IPS-NIHi11 (cell line): ENCODE measurements at regions not wholly inside any gene's neighbourhood (a gene's known extent, or its start where the extent isn't known, plus 50 kb on each side); places are given as distances from the start of the nearest gene placed in this dataset.
"Not testable (repeated sequence)": the region's sequence is repeated elsewhere in the genome, so short reads cannot be mapped to it uniquely, and the experiment has no call there.

ENCODE experiments used
- DNase-seq: peaks from one replicate; pipeline ENCODE4 v3.0.0; 2012; ENCODE audit warnings: mixed read lengths, low spot score

- peak; percentile 5 for DNase-seq
Measured at GRCh38 chr10:71084061-71084817, 128.1 kb upstream of the UNC5B start.

- DNase-seq = no peak
Measured at GRCh38 chr10:71084818-71085126, 127.6 kb upstream of the UNC5B start.

- DNase-seq = peak; percentile 74
Measured at GRCh38 chr10:71085689-71086438, 126.5 kb upstream of the UNC5B start.

GRCh38 chr10:71086439-71087080, 125.8 kb upstream of the UNC5B start:
- DNase-seq = peak; percentile 2

GRCh38 chr10:71087622-71088021, 124.7 kb upstream of the UNC5B start:
- peak; percentile 4 for DNase-seq

GRCh38 chr10:71088054-71088453, 124.3 kb upstream of the UNC5B start:
- DNase-seq = no peak

- not testable (repeated sequence) for DNase-seq
Measured at GRCh38 chr10:71088578-71088977, 123.8 kb upstream of the UNC5B start.

- peak; percentile 2 for DNase-seq
Measured at GRCh38 chr10:71089162-71089561, 123.2 kb upstream of the UNC5B start.

- DNase-seq = no peak
Measured at GRCh38 chr10:71090330-71090729, 122.0 kb upstream of the UNC5B start.

- DNase-seq = no peak
Measured at GRCh38 chr10:71090801-71091200, 121.6 kb upstream of the UNC5B start.

GRCh38 chr10:71092812-71093401, 119.5 kb upstream of the UNC5B start:
- DNase-seq = peak; percentile 17

GRCh38 chr10:71093531-71093930, 118.8 kb upstream of the UNC5B start:
- DNase-seq = no peak

- no peak for DNase-seq
Measured at GRCh38 chr10:71094712-71095390, 117.5 kb upstream of the UNC5B start.

GRCh38 chr10:71099731-71100361, 112.5 kb upstream of the UNC5B start:
- DNase-seq = no peak

- DNase-seq = no peak
Measured at GRCh38 chr10:71103961-71104360, 108.4 kb upstream of the UNC5B start.

GRCh38 chr10:71106151-71106550, 106.2 kb upstream of the UNC5B start:
- not testable (repeated sequence) for DNase-seq

- not testable (repeated sequence) for DNase-seq
Measured at GRCh38 chr10:71107117-71107516, 105.3 kb upstream of the UNC5B start.

GRCh38 chr10:71108042-71108441, 104.3 kb upstream of the UNC5B start:
- DNase-seq = not testable (repeated sequence)

GRCh38 chr10:71112138-71112785, 100.1 kb upstream of the UNC5B start:
- no peak for DNase-seq

GRCh38 chr10:71116426-71116825, 95.9 kb upstream of the UNC5B start:
- DNase-seq = no peak

- DNase-seq = not testable (repeated sequence)
Measured at GRCh38 chr10:71117589-71117988, 94.8 kb upstream of the UNC5B start.
